Suprapubic skin (tissue), 4 donors: ENCODE measurements at regions not wholly inside any gene's neighbourhood (a gene's known extent, or its start where the extent isn't known, plus 50 kb on each side); places are given as distances from the start of the nearest gene placed in this dataset.
"Not testable (repeated sequence)": the region's sequence is repeated elsewhere in the genome, so short reads cannot be mapped to it uniquely, and the experiment has no call there.

Experiments
- DNase-seq, 2 donors: peaks; one replicate each; pipeline ENCODE4 v3.0.0-alpha.2; 2019; ENCODE audit warnings: low spot score in 2 of 2
- H3K27ac ChIP-seq: fragments of 200-600 bp; sonication (generic); one replicate; pipeline ENCODE4 v1.5.1; 2019
- H3K27me3 ChIP-seq: fragments of 200-600 bp; sonication (generic); one replicate; pipeline ENCODE4 v1.5.1; 2019
- H3K36me3 ChIP-seq: fragments of 200-600 bp; sonication (generic); one replicate; pipeline ENCODE4 v1.5.1; 2019
- H3K4me1 ChIP-seq: fragments of 200-600 bp; sonication (generic); one replicate; pipeline ENCODE4 v1.5.1; 2019
- H3K4me3 ChIP-seq: fragments of 200-600 bp; sonication (generic); one replicate; pipeline ENCODE4 v1.5.1; 2019; ENCODE audit warnings: mild to moderate bottlenecking
- H3K9me3 ChIP-seq: fragments of 200-600 bp; sonication (generic); one replicate; pipeline ENCODE4 v1.5.1; 2019
- EP300 ChIP-seq: sonication (generic); formaldehyde crosslinking; IDR thresholded peaks from one replicate; pipeline ENCODE4 v1.6.1; 2017; ENCODE audit warnings: antibody characterized with exemption
- POLR2A ChIP-seq, 2 donors: fragments of 450-650 bp; IDR thresholded peaks; one replicate each; pipeline ENCODE4 v1.6.1; 2017; ENCODE audit warnings: antibody characterized with exemption in 2 of 2, mild to moderate bottlenecking in 2 of 2, moderate library complexity in 2 of 2
- POLR2AphosphoS5 ChIP-seq, 3 donors: sonication (generic); formaldehyde crosslinking; IDR thresholded peaks; one replicate each; pipeline ENCODE4 v1.6.1; 2017; ENCODE audit warnings: antibody characterized with exemption in 3 of 3
- WGBS: methylation state at CpG from one replicate; pipeline ENCODE4 v1.1.5; 2018; 5-methylcytosine and 5-hydroxymethylcytosine counted together
- TF ChIP-seq, protein P1 (sequence below), 2 donors: fragments of 200-600 bp in 1 of 2; fragments of 450-650 bp in 1 of 2; sonication (generic) in 1 of 2; IDR thresholded peaks; one replicate each; pipeline ENCODE4 v1.5.1; 2016 to 2019; ENCODE audit warnings: antibody characterized with exemption in 2 of 2, mild to moderate bottlenecking in 1 of 2, moderate library complexity in 1 of 2

DNA sequence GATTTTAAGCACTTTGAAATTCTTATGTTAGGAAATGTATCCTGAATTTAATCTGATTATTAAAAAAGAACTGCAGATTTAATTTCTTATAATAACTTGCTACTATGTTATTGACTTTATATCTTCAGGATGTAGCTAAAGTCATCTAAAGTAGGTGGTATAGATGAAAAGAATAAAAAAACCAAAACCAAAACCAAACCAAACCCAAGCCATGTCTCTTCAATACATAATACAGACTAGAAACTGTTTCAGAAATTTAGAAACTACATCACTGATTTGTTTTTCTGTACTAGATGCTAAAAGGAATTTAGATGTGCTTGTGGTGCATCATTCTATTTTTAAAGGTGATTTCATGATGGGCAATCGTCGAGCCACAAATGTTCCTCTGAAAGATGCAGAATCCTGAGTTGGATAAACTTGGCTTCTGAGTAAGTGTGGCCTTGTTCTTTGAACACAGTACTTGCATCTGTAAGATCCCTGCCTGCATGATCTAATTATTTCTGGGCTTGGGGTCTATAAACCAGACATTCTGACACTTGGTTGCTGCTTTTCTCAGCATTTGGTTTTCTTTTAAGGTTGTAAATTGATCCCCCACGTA is 287.1 kb upstream of the SUCLG2 start:
- Histone ChIP-seq H3K4me3 (no peak overlapping the region), H3K4me1 (no peaks in the 10 kb centered on the region), H3K36me3 (no peaks in the 10 kb centered on the region), H3K27ac (no peak overlapping the region), H3K27me3 (no peaks in the 10 kb centered on the region), H3K9me3 (no peaks in the 10 kb centered on the region)
- TF ChIP-seq POLR2AphosphoS5 (IDR thresholded peaks at IDR 0.05) = no peak
- TF ChIP-seq EP300 = no peak
- TF ChIP-seq, protein P1, sequence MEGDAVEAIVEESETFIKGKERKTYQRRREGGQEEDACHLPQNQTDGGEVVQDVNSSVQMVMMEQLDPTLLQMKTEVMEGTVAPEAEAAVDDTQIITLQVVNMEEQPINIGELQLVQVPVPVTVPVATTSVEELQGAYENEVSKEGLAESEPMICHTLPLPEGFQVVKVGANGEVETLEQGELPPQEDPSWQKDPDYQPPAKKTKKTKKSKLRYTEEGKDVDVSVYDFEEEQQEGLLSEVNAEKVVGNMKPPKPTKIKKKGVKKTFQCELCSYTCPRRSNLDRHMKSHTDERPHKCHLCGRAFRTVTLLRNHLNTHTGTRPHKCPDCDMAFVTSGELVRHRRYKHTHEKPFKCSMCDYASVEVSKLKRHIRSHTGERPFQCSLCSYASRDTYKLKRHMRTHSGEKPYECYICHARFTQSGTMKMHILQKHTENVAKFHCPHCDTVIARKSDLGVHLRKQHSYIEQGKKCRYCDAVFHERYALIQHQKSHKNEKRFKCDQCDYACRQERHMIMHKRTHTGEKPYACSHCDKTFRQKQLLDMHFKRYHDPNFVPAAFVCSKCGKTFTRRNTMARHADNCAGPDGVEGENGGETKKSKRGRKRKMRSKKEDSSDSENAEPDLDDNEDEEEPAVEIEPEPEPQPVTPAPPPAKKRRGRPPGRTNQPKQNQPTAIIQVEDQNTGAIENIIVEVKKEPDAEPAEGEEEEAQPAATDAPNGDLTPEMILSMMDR (IDR thresholded peaks at IDR 0.05) = no peak
- DNase-seq = no peak
- WGBS = 83% methylated on average over 3 of the region's 3 CpGs

- H3K4me1 ChIP-seq = no peaks in the 10 kb centered on the region
- DNase-seq = no peak
- no peaks in the 10 kb centered on the region for H3K36me3 ChIP-seq
- H3K9me3 ChIP-seq = no peaks in the 10 kb centered on the region
- no peaks in the 10 kb centered on the region for H3K27me3 ChIP-seq
- no peak overlapping the region for H3K4me3 ChIP-seq
- H3K27ac ChIP-seq = no peak overlapping the region
- WGBS = 73% methylated on average over 2 of the region's 2 CpGs
- TF ChIP-seq, protein P1 (IDR thresholded peaks at IDR 0.05) = no peak
- TF ChIP-seq POLR2AphosphoS5 (IDR thresholded peaks at IDR 0.05) (no peak), EP300 (no peak), POLR2A (IDR thresholded peaks at IDR 0.05) (no peak)
These were observed 286.0 kb upstream of the SUCLG2 start for GRCh38 chr3:67940210-67940952.

DNA sequence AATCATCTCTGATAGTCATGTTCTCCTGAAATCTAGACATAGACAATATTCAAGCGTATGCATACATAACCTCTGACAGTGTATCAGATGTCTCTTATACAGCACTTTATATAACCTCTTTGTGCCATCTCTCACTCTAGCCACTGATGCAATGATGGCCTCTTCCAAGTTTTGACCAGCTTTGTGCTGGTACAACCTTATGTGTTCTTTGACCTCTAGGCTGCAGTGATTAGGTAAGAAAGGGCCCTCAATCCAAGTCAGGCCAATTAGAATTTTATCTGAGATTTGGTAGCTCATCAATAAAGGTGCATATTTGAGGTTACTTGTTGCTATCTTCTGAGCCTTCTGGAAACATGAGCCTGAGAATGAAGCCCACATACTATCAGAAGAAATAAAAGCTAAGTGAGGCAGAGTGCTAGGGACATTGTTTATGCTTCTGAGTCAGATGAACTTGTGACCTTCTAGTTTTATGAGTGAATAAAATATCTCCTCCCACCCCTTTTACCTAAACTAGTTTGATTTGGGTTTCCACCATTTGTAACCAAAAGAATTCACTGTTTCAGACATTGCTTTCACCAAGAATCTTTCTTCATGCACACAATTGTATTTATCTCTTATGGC is 283.2 kb upstream of the SUCLG2 start:
- Histone ChIP-seq H3K9me3 (no peaks in the 10 kb centered on the region), H3K36me3 (no peaks in the 10 kb centered on the region), H3K27ac (no peak overlapping the region), H3K4me1 (no peaks in the 10 kb centered on the region), H3K27me3 (no peaks in the 10 kb centered on the region), H3K4me3 (no peak overlapping the region)
- TF ChIP-seq EP300 (no peak), POLR2AphosphoS5 (IDR thresholded peaks at IDR 0.05) (no peak), POLR2A (IDR thresholded peaks at IDR 0.05) (no peak)
- TF ChIP-seq, protein P1 (IDR thresholded peaks at IDR 0.05) = no peak
- WGBS = 100% methylated on average over 1 of the region's 1 CpG
- no peak for DNase-seq

- 51% methylated on average over 4 of the region's 4 CpGs for WGBS
- DNase-seq, H3K4me1 ChIP-seq, H3K4me3 ChIP-seq, H3K9me3 ChIP-seq, H3K27me3 ChIP-seq, H3K36me3 ChIP-seq, H3K27ac ChIP-seq: not testable (repeated sequence)
These were observed 276.0 kb upstream of the SUCLG2 start for GRCh38 chr3:67930394-67930793.

DNA sequence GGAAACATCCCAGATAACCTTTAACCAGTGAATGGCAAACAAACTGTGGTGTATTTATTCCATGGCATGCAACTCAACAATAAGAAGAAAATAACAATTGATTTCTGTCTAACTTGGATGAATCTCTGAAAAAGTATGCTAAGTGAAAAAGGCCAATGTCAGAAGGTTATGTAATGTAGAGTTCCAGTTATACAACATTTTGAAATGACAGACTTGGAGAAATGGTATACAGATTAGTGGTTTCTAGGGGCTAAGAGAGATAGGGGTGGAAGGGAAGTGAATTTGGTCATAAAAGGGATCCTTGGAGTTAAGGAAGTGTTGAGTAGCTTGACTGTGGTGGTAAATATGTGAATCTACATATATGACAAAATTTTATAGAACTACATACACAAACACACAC is 269.4 kb upstream of the SUCLG2 start:
- DNase-seq = no peak
- no peak overlapping the region for H3K27ac ChIP-seq
- H3K9me3 ChIP-seq = no peaks in the 10 kb centered on the region
- no peaks in the 10 kb centered on the region for H3K27me3 ChIP-seq
- H3K4me1 ChIP-seq = no peaks in the 10 kb centered on the region
- no peak overlapping the region for H3K4me3 ChIP-seq
- TF ChIP-seq POLR2AphosphoS5 (IDR thresholded peaks at IDR 0.05) = no peak
- TF ChIP-seq, protein P1 (IDR thresholded peaks at IDR 0.05) = no peak
- TF ChIP-seq EP300 = no peak
- TF ChIP-seq POLR2A (IDR thresholded peaks at IDR 0.05) = no peak
- no peaks in the 10 kb centered on the region for H3K36me3 ChIP-seq
